Smooth muscle cell of the brain vasculature (primary cell): ENCODE measurements at regions not wholly inside any gene's neighbourhood (a gene's known extent, or its start where the extent isn't known, plus 50 kb on each side); places are given as distances from the start of the nearest gene placed in this dataset.
"Not testable (repeated sequence)": the region's sequence is repeated elsewhere in the genome, so short reads cannot be mapped to it uniquely, and the experiment has no call there.

ENCODE experiments used
- DNase-seq: peaks from one replicate; pipeline ENCODE4 v3.0.0-alpha.2; 2012; ENCODE audit warnings: low read depth, low spot score

- DNase-seq: no peak
Observed at GRCh38 chr15:92753591-92753990, 98.0 kb upstream of the FAM174B start.

GRCh38 chr15:92763459-92763858, 107.9 kb upstream of the FAM174B start:
- DNase-seq: no peak

- not testable (repeated sequence) for DNase-seq
Observed at GRCh38 chr15:92768131-92768530, 112.6 kb upstream of the FAM174B start.

GRCh38 chr15:92770641-92771040, 115.1 kb upstream of the FAM174B start:
- no peak for DNase-seq

GRCh38 chr15:92772061-92772460, 116.5 kb upstream of the FAM174B start:
- DNase-seq: no peak

GRCh38 chr15:92772626-92773244, 117.2 kb upstream of the FAM174B start:
- no peak for DNase-seq

- DNase-seq: no peak
Observed at GRCh38 chr15:92773340-92773739, 117.8 kb upstream of the FAM174B start.

- no peak for DNase-seq
Observed at GRCh38 chr15:92779874-92780273, 120.2 kb upstream of the CHD2 start.

- no peak for DNase-seq
Observed at GRCh38 chr15:92780843-92781242, 119.3 kb upstream of the CHD2 start.

- DNase-seq: no peak
Observed at GRCh38 chr15:92781925-92782453, 118.1 kb upstream of the CHD2 start.

- DNase-seq: no peak
Observed at GRCh38 chr15:92787116-92787515, 113.0 kb upstream of the CHD2 start.

GRCh38 chr15:92788196-92788595, 111.9 kb upstream of the CHD2 start:
- DNase-seq: no peak

GRCh38 chr15:92788793-92789192, 111.3 kb upstream of the CHD2 start:
- DNase-seq: not testable (repeated sequence)

- no peak for DNase-seq
Observed at GRCh38 chr15:92796161-92796611, 103.9 kb upstream of the CHD2 start.

- no peak for DNase-seq
Observed at GRCh38 chr15:92797168-92798052, 102.7 kb upstream of the CHD2 start.

GRCh38 chr15:92800013-92800412, 100.1 kb upstream of the CHD2 start:
- DNase-seq: no peak

- not testable (repeated sequence) for DNase-seq
Observed at GRCh38 chr15:92800416-92801055, 99.6 kb upstream of the CHD2 start.

GRCh38 chr15:92801056-92801773, 98.9 kb upstream of the CHD2 start:
- DNase-seq: not testable (repeated sequence)

- no peak for DNase-seq
Observed at GRCh38 chr15:92801774-92802464, 98.2 kb upstream of the CHD2 start.

- no peak for DNase-seq
Observed at GRCh38 chr15:92803536-92803851, 96.6 kb upstream of the CHD2 start.
